HEK293T (cell line): ENCODE measurements at regions not wholly inside any gene's neighbourhood (a gene's known extent, or its start where the extent isn't known, plus 50 kb on each side); places are given as distances from the start of the nearest gene placed in this dataset.
"Not testable (repeated sequence)": the region's sequence is repeated elsewhere in the genome, so short reads cannot be mapped to it uniquely, and the experiment has no call there.

Source experiments
- BHLHE40 ChIP-seq: fragments of 450-650 bp; IDR thresholded peaks from 2 replicates; pipeline ENCODE4 v1.6.1; 2016; ENCODE audit warnings: mild to moderate bottlenecking, moderate library complexity, borderline replicate concordance
- CTBP1 ChIP-seq: fragments of 450-650 bp; IDR thresholded peaks from 2 replicates; pipeline ENCODE4 v1.6.1; 2016; ENCODE audit warnings: borderline replicate concordance
- FOXA1 ChIP-seq: fragments of 450-650 bp; IDR thresholded peaks from 2 replicates; pipeline ENCODE4 v1.6.1; 2016; ENCODE audit warnings: mild to moderate bottlenecking
- FOXM1 ChIP-seq: fragments of 450-650 bp; IDR thresholded peaks from 2 replicates; pipeline ENCODE4 v1.6.1; 2017; ENCODE audit warnings: mild to moderate bottlenecking, borderline replicate concordance
- HDGF ChIP-seq: fragments of 450-650 bp; IDR thresholded peaks from 2 replicates; pipeline ENCODE4 v1.6.1; 2017; ENCODE audit warnings: antibody characterized with exemption, borderline replicate concordance
- LEF1 ChIP-seq: fragments of 450-650 bp; IDR thresholded peaks from 2 replicates; pipeline ENCODE4 v1.6.1; 2017; ENCODE audit warnings: mild to moderate bottlenecking, borderline replicate concordance
- NFRKB ChIP-seq: fragments of 450-650 bp; IDR thresholded peaks from 2 replicates; pipeline ENCODE4 v1.6.1; 2016; ENCODE audit warnings: mild to moderate bottlenecking, moderate library complexity
- SP1 ChIP-seq: fragments of 450-650 bp; IDR thresholded peaks from 2 replicates; pipeline ENCODE4 v1.6.1; 2017
- SUZ12 ChIP-seq: fragments of 450-650 bp; IDR thresholded peaks from 2 replicates; pipeline ENCODE4 v1.6.1; 2016; ENCODE audit warnings: mild to moderate bottlenecking
- TARDBP ChIP-seq: fragments of 450-650 bp; IDR thresholded peaks from 2 replicates; pipeline ENCODE4 v1.6.1; 2016
- ZNF384 ChIP-seq: fragments of 450-650 bp; IDR thresholded peaks from 2 replicates; pipeline ENCODE4 v1.6.1; 2016

- not testable (repeated sequence) for TF ChIP-seq FOXA1, BHLHE40, ZNF384, NFRKB, HDGF, SUZ12, CTBP1, FOXM1, TARDBP, LEF1, SP1
Observed at GRCh38 chr6:2569420-2569819, 181.3 kb downstream of the MYLK4 start.
